Mucosa of rectum (tissue), 2 donors: ENCODE measurements at regions not wholly inside any gene's neighbourhood (a gene's known extent, or its start where the extent isn't known, plus 50 kb on each side); places are given as distances from the start of the nearest gene placed in this dataset.

Source experiments
- H3K27ac ChIP-seq, 2 donors: one replicate each; pipeline ENCODE4 v1.7.0; 2013; ENCODE audit warnings: inconsistent platforms in 2 of 2, low read depth in 2 of 2, low read length in 2 of 2
- H3K27me3 ChIP-seq, 2 donors: one replicate each; pipeline ENCODE4 v1.7.0; 2013; ENCODE audit warnings: low read length in 2 of 2; ENCODE audit not compliant: control insufficient read depth in 2 of 2, insufficient read depth in 2 of 2
- H3K36me3 ChIP-seq, 2 donors: one replicate each; pipeline ENCODE4 v1.7.0; 2013; ENCODE audit warnings: low read length in 2 of 2; ENCODE audit not compliant: control insufficient read depth in 2 of 2, insufficient read depth in 2 of 2
- H3K4me1 ChIP-seq, 2 donors: one replicate each; pipeline ENCODE4 v1.7.0; 2013; ENCODE audit warnings: low read length in 2 of 2, mild to moderate bottlenecking in 1 of 2; ENCODE audit not compliant: control insufficient read depth in 2 of 2, insufficient read depth in 2 of 2
- H3K4me3 ChIP-seq, 2 donors: one replicate each; pipeline ENCODE4 v1.7.0; 2013; ENCODE audit warnings: low read length in 2 of 2
- H3K9ac ChIP-seq, 2 donors: one replicate each; pipeline ENCODE4 v1.7.0; 2013; ENCODE audit warnings: low read length in 2 of 2, low read depth in 1 of 2, mild to moderate bottlenecking in 1 of 2
- H3K9me3 ChIP-seq, 2 donors: one replicate each; pipeline ENCODE4 v1.7.0; 2013; ENCODE audit warnings: low read length in 2 of 2; ENCODE audit not compliant: control insufficient read depth in 2 of 2
- donor health status: healthy.
- donor health status: Normal muscosa, but diverticular disease.

DNA sequence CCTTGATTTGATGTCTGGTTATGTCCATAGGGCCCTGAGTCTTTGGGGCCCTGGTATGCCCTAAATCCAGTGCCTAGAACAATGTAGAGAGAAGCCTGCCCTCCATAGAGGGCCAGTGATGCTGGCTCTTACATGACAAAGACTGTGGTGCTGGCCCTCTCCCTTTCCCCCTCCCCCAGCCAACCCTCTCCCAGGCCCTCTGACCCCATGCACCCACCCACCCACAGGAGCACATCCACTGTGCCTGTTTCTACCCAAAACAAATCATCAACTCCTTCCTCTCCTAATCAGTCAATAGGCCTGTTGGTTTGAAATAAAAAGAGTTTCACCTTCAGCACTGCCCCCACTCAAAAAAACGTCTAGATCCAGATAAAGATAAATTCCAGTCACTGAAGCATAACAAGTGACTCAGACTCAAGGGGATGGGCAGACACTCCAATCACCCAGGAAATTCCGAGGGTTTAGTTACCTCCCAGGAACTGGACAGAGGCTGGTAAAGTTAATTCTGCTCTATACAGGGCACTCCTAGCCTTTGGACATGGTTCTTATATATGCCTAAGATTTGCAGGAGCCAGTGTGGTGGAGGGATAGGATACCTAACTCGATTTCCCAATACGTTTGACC lies 144.8 kb upstream of the VANGL1 start:
- no peaks in the 10 kb centered on the region for H3K36me3 ChIP-seq
- H3K27me3 ChIP-seq: peaks cover 0 to 2% of the 10 kb centered on the region in 2 donors
- no peak overlapping the region for H3K4me3 ChIP-seq
- no peak overlapping the region for H3K9ac ChIP-seq
- no peaks in the 10 kb centered on the region for H3K4me1 ChIP-seq
- H3K9me3 ChIP-seq: no peaks in the 10 kb centered on the region
- H3K27ac ChIP-seq: no peak overlapping the region

DNA sequence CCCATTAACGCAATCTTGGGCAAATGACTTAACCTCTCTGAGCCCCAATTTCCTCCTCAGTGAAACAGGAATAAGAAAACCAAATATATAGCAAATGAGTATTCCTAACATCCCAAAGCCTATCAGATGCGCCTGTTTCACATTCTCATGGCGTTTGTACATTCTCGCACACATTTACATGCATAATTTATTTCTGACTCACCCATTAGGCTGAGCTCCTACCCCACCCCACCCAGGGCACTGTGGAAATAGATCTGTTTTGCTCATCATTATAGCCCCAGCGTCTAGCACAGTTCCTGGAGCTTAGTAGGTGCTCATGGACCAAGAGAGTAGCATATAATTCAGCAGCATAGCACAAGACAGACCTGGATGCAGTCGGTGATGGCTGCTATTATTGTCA lies 146.1 kb upstream of the VANGL1 start:
- no peaks in the 10 kb centered on the region for H3K4me1 ChIP-seq
- no peak overlapping the region for H3K9ac ChIP-seq
- no peak overlapping the region for H3K27ac ChIP-seq
- H3K9me3 ChIP-seq: no peaks in the 10 kb centered on the region
- no peaks in the 10 kb centered on the region for H3K36me3 ChIP-seq
- H3K27me3 ChIP-seq: no peaks in the 10 kb centered on the region
- H3K4me3 ChIP-seq: no peak overlapping the region

DNA sequence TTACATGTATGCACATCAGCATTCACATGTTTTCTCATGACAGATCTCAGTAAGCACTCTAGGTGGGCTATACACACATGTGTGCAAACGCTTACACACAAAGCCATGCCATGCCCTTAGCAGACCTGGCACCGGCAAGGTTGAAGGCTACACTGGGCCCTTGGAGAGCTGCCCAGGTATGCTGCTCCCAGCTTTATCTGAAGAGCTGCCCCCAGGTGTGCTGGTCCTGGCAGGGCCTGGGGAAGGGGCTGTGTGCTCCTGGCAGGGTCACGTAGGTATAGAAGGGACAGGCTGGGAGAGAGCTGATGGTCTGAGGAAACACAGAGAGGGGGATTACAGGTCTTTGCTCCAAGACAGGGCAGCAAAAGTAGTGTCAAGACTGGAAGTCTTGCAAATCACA lies 146.7 kb upstream of the VANGL1 start:
- H3K27me3 ChIP-seq: no peaks in the 10 kb centered on the region
- no peak overlapping the region for H3K27ac ChIP-seq
- no peaks in the 10 kb centered on the region for H3K4me1 ChIP-seq
- H3K4me3 ChIP-seq: no peak overlapping the region
- H3K36me3 ChIP-seq: no peaks in the 10 kb centered on the region
- H3K9ac ChIP-seq: no peak overlapping the region
- no peaks in the 10 kb centered on the region for H3K9me3 ChIP-seq

DNA sequence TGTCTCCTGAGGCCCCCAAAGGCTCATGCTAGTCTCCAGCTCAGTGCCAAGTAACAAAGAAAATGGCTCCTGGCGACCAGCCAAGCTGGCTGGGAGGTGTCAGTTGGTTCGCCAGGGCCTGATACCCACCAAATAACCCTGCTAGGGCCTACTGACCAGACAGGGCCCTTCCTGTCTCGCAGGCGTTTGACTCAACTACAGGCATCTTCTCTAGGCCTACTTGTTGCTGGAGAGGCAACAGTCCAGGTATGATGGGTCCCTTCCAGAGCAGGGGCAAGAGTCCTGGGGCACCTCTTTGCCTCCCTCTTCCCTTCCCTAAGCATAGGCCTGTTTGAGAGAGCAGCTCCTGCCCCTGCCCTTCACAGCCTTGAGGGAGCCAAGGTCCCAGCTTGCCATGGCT lies 147.9 kb upstream of the VANGL1 start:
- H3K27ac ChIP-seq: no peak overlapping the region
- H3K9me3 ChIP-seq: no peaks in the 10 kb centered on the region
- no peaks in the 10 kb centered on the region for H3K4me1 ChIP-seq
- no peak overlapping the region for H3K4me3 ChIP-seq
- no peaks in the 10 kb centered on the region for H3K36me3 ChIP-seq
- no peak overlapping the region for H3K9ac ChIP-seq
- no peaks in the 10 kb centered on the region for H3K27me3 ChIP-seq

DNA sequence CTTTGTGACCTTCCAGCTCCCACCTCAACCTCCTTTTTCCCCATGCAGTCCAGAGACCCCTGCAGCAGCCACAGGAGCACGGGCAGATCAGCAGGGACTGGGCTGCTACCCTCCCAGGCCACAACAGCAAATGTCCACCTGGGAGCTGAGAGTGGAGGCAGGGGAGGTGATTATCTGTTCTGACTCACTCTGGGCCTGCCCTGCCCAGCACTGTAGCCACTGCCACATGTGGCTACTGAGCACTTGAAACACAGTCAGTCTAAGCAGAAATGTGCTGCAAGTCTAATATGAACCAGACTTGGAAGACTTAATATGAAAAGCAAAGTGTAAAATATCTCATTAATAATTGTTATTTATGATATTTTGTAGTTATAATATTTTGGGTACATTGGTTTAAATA lies 148.9 kb upstream of the VANGL1 start:
- Histone ChIP-seq H3K4me1 (no peaks in the 10 kb centered on the region), H3K4me3 (no peak overlapping the region), H3K9ac (no peak overlapping the region), H3K36me3 (no peaks in the 10 kb centered on the region), H3K27ac (no peak overlapping the region), H3K27me3 (no peaks in the 10 kb centered on the region), H3K9me3 (no peaks in the 10 kb centered on the region)

DNA sequence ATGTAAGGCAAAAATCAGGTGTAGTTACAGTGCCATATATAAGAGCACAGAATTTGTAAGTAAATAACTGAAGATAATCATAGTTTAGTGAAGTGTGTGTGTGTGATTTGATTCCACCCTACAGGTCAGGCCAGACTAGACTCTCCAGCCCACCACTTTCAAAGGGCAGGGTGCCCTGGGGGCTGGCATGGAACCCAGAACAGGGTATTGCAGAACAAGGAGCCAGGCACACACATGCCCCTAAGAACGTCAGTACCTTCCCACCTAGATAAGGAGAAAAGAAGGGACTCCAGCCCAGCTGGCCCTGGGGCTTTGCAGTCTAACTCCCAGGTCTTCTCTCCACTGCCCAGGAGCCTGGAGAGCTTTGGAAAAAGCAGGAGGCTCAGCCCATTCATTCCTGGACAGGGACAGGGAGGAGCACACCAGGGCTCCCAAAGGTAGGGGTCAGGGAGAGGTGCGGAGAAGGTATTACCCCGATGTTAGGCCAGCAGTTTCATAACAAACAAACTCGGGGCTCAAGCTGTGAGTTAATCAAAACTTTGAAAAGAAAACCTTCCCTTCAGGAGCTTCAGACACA lies 149.7 kb upstream of the VANGL1 start:
- Histone ChIP-seq H3K4me3 (no peak overlapping the region), H3K4me1 (no peaks in the 10 kb centered on the region), H3K36me3 (no peaks in the 10 kb centered on the region), H3K9me3 (no peaks in the 10 kb centered on the region), H3K9ac (no peak overlapping the region), H3K27me3 (no peaks in the 10 kb centered on the region), H3K27ac (no peak overlapping the region)

DNA sequence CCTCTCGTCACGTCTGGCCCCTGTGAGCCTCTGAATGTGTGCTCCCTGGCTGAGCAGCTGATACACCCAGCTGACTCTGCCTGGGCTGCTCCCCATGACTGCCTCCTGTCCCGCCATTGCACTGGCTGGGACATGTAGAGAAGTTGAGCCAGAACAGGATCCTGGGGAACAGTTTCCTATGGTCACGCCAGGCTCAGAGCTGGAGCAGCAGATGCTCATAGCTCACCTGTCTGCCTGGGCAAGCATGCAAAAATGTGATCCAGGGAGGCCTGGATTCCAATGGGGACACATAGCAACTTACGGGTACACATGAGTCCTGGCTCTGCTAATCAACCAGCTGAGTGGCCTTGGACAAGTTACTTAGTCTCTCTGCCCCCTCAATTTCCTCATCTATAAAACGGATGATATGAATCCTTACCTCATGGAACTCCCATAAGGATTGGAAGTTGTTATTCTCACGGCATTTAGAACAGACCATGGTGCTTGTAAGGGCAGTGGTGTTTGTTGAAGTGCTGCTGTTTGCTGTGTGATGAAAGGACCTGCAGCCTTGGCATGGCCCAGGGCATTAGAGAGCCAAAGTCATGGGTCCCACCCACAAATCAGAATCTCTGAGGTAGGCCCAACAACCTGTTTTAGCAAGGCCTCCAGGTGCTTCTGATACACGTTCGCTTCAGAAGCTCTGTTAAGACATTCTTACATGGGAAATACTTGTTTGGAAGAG lies 150.3 kb upstream of the VANGL1 start:
- no peaks in the 10 kb centered on the region for H3K27me3 ChIP-seq
- no peaks in the 10 kb centered on the region for H3K9me3 ChIP-seq
- H3K4me3 ChIP-seq: no peak overlapping the region
- no peak overlapping the region for H3K27ac ChIP-seq
- no peak overlapping the region for H3K9ac ChIP-seq
- no peaks in the 10 kb centered on the region for H3K36me3 ChIP-seq
- H3K4me1 ChIP-seq: no peaks in the 10 kb centered on the region

DNA sequence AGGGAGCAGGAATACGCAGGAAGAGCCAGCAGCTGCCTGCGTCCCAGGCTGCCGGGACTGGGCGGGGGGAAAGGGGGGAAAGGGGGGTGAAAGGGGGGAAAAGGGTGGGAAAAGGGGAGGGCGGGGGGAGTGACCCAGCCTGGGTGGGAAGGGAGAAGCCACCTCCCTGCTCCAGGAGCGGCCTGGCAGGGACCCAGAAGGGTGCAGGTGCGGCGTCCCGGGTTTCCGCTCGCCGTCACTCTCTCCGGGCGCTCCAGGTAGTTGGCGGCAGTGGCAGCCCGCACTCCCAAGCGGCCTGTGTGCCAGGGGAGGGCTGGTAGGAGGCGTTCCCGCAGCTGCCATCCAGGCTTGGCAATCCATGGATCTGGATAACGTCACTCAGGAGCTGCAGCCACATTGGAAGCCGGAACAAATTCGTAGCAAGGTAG lies 141.0 kb upstream of the NGF start:
- Histone ChIP-seq H3K27me3 (no peaks in the 10 kb centered on the region), H3K4me3 (no peak overlapping the region), H3K9ac (no peak overlapping the region), H3K4me1 (no peaks in the 10 kb centered on the region), H3K27ac (no peak overlapping the region), H3K36me3 (no peaks in the 10 kb centered on the region), H3K9me3 (no peaks in the 10 kb centered on the region)

DNA sequence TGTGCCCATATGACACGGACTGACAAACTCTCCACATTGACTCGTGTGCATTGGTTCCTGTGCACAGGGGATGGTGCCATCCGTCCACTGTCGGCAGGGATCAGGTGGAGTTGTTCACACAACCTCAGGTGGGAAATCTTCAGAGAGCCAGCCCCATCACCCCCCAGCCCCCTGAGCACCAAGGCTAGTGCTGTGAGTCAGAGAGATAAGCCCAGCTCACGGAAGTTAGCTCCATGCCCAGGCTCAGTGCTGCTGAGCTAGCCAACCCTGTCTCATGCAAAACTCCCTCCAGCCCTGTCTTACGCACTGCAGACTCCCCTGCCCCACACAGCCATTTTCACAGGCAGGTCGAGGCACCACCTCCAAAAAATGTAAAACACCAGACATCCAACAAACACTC lies 139.0 kb upstream of the NGF start:
- Histone ChIP-seq H3K9me3 (no peaks in the 10 kb centered on the region), H3K4me3 (no peak overlapping the region), H3K27me3 (no peaks in the 10 kb centered on the region), H3K27ac (no peak overlapping the region), H3K4me1 (no peaks in the 10 kb centered on the region), H3K36me3 (no peaks in the 10 kb centered on the region), H3K9ac (no peak overlapping the region)

DNA sequence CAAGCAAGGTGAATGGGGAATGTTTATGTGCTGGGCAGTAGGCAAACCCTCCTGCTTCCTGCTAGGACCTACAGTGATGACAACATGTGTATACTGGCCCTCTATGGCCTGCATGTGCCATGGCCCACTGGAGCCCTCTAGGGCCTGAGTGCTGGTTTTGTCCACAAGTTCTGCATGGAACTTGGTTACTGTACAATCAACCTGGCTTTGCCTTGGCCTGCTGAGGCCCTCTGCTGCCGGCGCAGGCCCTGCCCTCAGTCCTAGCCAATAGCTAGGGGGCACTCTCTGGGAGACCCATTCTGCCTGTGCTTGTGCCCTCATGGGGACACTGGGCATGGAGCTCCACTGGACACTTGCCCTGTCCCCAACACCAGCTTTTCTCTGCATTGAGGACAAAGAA lies 138.6 kb upstream of the NGF start:
- no peak overlapping the region for H3K27ac ChIP-seq
- no peaks in the 10 kb centered on the region for H3K27me3 ChIP-seq
- no peaks in the 10 kb centered on the region for H3K9me3 ChIP-seq
- no peak overlapping the region for H3K4me3 ChIP-seq
- no peak overlapping the region for H3K9ac ChIP-seq
- no peaks in the 10 kb centered on the region for H3K36me3 ChIP-seq
- H3K4me1 ChIP-seq: no peaks in the 10 kb centered on the region
